Gastroesophageal sphincter (tissue), 4 donors: ENCODE measurements at regions not wholly inside any gene's neighbourhood (a gene's known extent, or its start where the extent isn't known, plus 50 kb on each side); places are given as distances from the start of the nearest gene placed in this dataset.

Experiments used
- ATAC-seq: fragments of 150-250 bp; one replicate; pipeline ENCODE4 v1.9.1; 2016; ENCODE audit warnings: mild to moderate bottlenecking, moderate library complexity
- H3K27ac ChIP-seq, 4 donors: fragments of 200-600 bp; sonication (generic) in 3 of 4; 1 replicate in 3 of 4; 2 replicates in 1 of 4; pipeline ENCODE4 v1.5.1; 2016 to 2019
- H3K27me3 ChIP-seq: fragments of 200-600 bp; sonication (generic); one replicate; pipeline ENCODE4 v1.5.1; 2019
- H3K36me3 ChIP-seq, 2 donors: fragments of 200-600 bp; sonication (generic); one replicate each; pipeline ENCODE4 v1.5.1; 2019; ENCODE audit warnings: control low read depth in 1 of 2
- H3K4me1 ChIP-seq, 3 donors: fragments of 200-600 bp; sonication (generic); 1 replicate in 2 of 3; 2 replicates in 1 of 3; pipeline ENCODE4 v1.5.1; 2016 to 2019; ENCODE audit warnings: control low read depth in 2 of 3
- H3K4me3 ChIP-seq, 2 donors: fragments of 200-600 bp; sonication (generic); one replicate each; pipeline ENCODE4 v1.5.1; 2019; ENCODE audit warnings: mild to moderate bottlenecking in 1 of 2, moderate library complexity in 1 of 2
- H3K9me3 ChIP-seq, 3 donors: fragments of 200-600 bp; sonication (generic); one replicate each; pipeline ENCODE4 v1.5.1; 2017 to 2019; ENCODE audit warnings: control low read depth in 2 of 3
- EP300 ChIP-seq: sonication (generic); formaldehyde crosslinking; IDR thresholded peaks from one replicate; pipeline ENCODE4 v1.6.1; 2017; ENCODE audit warnings: antibody characterized with exemption, mild to moderate bottlenecking
- POLR2A ChIP-seq, 2 donors: fragments of 450-650 bp; IDR thresholded peaks; one replicate each; pipeline ENCODE4 v1.6.1; 2017; ENCODE audit warnings: antibody characterized with exemption in 2 of 2, mild to moderate bottlenecking in 2 of 2, moderate library complexity in 1 of 2
- POLR2AphosphoS5 ChIP-seq: sonication (generic); formaldehyde crosslinking; IDR thresholded peaks from one replicate; pipeline ENCODE4 v1.6.1; 2017; ENCODE audit warnings: antibody characterized with exemption
- WGBS, 2 donors: methylation state at CpG; one replicate each; pipeline ENCODE4 v1.1.5; 2018; ENCODE audit warnings: low coverage in 1 of 2; 5-methylcytosine and 5-hydroxymethylcytosine counted together
- TF ChIP-seq, protein P1 (sequence below), 4 experiments: fragments of 200-600 bp in 2 of 4; fragments of 450-650 bp in 2 of 4; sonication (generic) in 1 of 4; IDR thresholded peaks; one replicate each; pipeline ENCODE4 v1.5.1; 2017 to 2019; ENCODE audit warnings: antibody characterized with exemption in 4 of 4, mild to moderate bottlenecking in 2 of 4, moderate library complexity in 2 of 4

DNA sequence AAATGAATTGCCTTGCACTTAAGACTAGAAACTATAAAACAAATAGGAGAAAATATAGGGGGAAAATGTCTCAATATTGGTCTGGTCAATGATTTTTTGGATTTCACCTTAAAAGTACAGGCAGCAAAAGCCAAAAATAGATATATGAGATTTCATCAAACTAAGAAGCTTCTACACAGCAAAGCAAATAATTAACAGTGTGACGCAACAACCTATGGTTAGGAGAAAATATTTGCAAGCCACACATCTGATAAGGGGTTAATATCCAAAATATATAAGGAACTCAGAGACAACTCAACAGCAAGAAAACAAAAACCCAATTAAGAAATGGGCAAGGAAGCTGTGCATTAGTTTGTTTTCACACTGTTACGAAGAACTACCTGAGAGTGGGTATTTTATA, 89.1 kb downstream of the MAIP1 start:
- no peak overlapping the region for H3K4me3 ChIP-seq
- no peaks in the 10 kb centered on the region for H3K4me1 ChIP-seq
- no peaks in the 10 kb centered on the region for H3K27me3 ChIP-seq
- TF ChIP-seq POLR2A (IDR thresholded peaks at IDR 0.05), result no peak
- no peak for TF ChIP-seq POLR2AphosphoS5
- TF ChIP-seq EP300, result no peak
- TF ChIP-seq, protein P1, sequence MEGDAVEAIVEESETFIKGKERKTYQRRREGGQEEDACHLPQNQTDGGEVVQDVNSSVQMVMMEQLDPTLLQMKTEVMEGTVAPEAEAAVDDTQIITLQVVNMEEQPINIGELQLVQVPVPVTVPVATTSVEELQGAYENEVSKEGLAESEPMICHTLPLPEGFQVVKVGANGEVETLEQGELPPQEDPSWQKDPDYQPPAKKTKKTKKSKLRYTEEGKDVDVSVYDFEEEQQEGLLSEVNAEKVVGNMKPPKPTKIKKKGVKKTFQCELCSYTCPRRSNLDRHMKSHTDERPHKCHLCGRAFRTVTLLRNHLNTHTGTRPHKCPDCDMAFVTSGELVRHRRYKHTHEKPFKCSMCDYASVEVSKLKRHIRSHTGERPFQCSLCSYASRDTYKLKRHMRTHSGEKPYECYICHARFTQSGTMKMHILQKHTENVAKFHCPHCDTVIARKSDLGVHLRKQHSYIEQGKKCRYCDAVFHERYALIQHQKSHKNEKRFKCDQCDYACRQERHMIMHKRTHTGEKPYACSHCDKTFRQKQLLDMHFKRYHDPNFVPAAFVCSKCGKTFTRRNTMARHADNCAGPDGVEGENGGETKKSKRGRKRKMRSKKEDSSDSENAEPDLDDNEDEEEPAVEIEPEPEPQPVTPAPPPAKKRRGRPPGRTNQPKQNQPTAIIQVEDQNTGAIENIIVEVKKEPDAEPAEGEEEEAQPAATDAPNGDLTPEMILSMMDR (IDR thresholded peaks at IDR 0.05), result no peak
- no peak for ATAC-seq
- H3K9me3 ChIP-seq, result peaks cover 0 to 8% (median 0%) of the 10 kb centered on the region in 3 donors
- no peak overlapping the region for H3K27ac ChIP-seq
- 96 to 100% methylated on average over 2 of the region's 2 CpGs for WGBS, 2 donors
- no peaks in the 10 kb centered on the region for H3K36me3 ChIP-seq

DNA sequence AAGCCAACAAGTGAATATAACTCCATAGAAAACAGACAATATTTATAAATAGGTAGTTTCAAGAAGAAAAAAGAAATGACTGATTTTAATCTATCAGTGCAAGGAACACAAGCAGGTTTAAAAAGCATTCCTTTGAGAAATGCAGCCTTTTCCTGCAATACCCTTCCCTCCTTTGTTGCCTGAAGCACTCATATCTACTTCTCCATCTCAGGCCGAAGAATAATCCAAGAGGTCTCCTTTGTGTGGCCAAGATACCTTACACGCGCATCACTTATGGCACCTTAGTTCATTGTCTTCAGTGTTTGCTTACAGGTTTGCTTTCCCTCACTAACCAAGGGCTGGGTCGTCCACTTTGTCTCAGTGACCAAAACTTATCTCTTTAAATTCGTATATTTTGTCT, 93.0 kb downstream of the MAIP1 start:
- Histone ChIP-seq H3K27ac (no peak overlapping the region), H3K9me3 (peaks cover 0 to 8% (median 0%) of the 10 kb centered on the region in 3 donors), H3K4me1 (no peaks in the 10 kb centered on the region), H3K27me3 (no peaks in the 10 kb centered on the region), H3K36me3 (no peaks in the 10 kb centered on the region), H3K4me3 (no peak overlapping the region)
- no peak for ATAC-seq
- TF ChIP-seq, protein P1 (IDR thresholded peaks at IDR 0.05), result no peak
- no peak for TF ChIP-seq POLR2A (IDR thresholded peaks at IDR 0.05)
- no peak for TF ChIP-seq EP300
- no peak for TF ChIP-seq POLR2AphosphoS5
- 83 to 89% methylated on average over 5 of the region's 5 CpGs for WGBS, 2 donors

DNA sequence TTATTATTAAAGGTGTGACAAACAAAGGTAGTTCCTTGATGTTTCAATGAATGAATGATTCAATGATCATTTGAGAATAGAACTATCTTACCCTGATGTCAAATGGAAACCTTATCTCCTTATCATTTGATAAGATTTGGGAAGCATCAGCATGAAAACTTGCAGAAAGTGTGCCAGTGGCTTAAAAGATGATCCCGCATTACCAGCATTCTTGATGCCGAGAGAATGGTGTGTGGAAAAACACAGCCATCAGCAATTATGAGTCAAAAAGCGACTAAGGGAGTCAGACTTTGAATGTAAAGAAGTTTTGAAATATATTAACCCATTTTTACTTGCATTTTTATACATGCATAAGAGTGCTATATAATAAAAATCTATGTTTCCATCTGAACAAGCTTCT, 93.7 kb downstream of the MAIP1 start:
- ATAC-seq, result no peak
- WGBS, 2 donors, result 83 to 84% methylated on average over 3 of the region's 3 CpGs
- Histone ChIP-seq H3K4me1 (no peaks in the 10 kb centered on the region), H3K27me3 (no peaks in the 10 kb centered on the region), H3K9me3 (peaks cover 0 to 8% (median 0%) of the 10 kb centered on the region in 3 donors), H3K4me3 (no peak overlapping the region), H3K36me3 (no peaks in the 10 kb centered on the region), H3K27ac (no peak overlapping the region)
- TF ChIP-seq, protein P1 (IDR thresholded peaks at IDR 0.05), result no peak
- TF ChIP-seq EP300 (no peak), POLR2A (IDR thresholded peaks at IDR 0.05) (no peak), POLR2AphosphoS5 (no peak)

DNA sequence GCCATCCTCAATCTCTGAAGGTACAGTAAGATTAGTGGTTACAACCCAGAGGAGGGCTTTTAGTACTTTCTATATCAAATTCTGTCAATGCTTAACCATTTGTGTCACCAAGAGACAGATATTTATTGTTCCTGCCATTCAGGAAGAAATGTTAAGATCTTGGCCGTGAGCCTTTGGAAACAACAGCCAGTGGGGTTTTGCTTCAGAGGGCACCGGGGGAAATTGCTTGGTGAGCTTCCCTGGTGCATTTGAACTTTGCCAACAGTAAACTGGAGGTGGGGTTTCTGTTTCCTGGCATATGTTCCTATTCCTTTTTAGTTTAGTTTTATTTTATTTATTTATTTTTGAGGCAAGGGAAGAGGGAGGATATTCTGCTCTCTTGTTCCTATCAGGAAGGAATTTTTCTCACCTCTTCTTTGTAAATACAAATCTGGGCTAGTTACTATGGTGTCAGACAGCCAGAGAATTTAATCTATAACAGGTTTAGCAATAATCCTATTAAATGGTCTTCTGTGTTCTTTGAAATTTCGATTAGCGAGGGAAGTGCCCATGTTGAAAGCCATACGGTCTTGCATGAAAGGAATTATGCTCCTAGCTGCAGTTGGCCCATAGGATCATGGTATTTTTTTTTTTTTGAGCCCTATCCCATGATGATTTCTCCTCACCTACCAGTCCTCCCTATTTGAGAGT, 95.7 kb downstream of the MAIP1 start:
- no peak for ATAC-seq
- Histone ChIP-seq H3K36me3 (no peaks in the 10 kb centered on the region), H3K27me3 (no peaks in the 10 kb centered on the region), H3K4me3 (no peak overlapping the region), H3K4me1 (no peaks in the 10 kb centered on the region), H3K27ac (no peak overlapping the region), H3K9me3 (no peaks in the 10 kb centered on the region)
- TF ChIP-seq POLR2A (IDR thresholded peaks at IDR 0.05) (no peak), EP300 (no peak), POLR2AphosphoS5 (no peak)
- TF ChIP-seq, protein P1 (IDR thresholded peaks at IDR 0.05), result no peak
- WGBS, 2 donors, result 84 to 90% methylated on average over 3 to 5 of the region's 5 CpGs

DNA sequence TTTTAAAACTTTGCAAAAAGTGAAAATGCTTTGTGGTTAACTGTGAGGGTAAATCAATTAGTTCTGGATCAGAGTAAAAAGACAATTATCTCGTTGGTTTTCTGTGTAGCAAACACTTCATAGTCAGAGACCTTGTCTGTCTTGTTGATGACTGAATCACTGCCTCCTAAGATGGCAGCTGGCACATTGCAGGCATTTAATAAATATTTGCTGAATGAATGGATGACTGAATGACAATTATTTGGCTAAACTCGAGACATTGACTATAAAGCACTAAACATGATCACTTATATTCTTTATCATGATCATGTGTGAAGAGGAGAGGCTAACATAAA, 96.2 kb downstream of the MAIP1 start:
- no peak for ATAC-seq
- Histone ChIP-seq H3K9me3 (no peaks in the 10 kb centered on the region), H3K27ac (no peak overlapping the region), H3K4me1 (no peaks in the 10 kb centered on the region), H3K27me3 (no peaks in the 10 kb centered on the region), H3K4me3 (no peak overlapping the region), H3K36me3 (no peaks in the 10 kb centered on the region)
- TF ChIP-seq EP300 (no peak), POLR2AphosphoS5 (no peak), POLR2A (IDR thresholded peaks at IDR 0.05) (no peak)
- TF ChIP-seq, protein P1 (IDR thresholded peaks at IDR 0.05), result no peak
- WGBS, 2 donors, result 75 to 78% methylated on average over 2 of the region's 2 CpGs
